Progenitor cell of endocrine pancreas (in vitro differentiated cells): ENCODE measurements at regions not wholly inside any gene's neighbourhood (a gene's known extent, or its start where the extent isn't known, plus 50 kb on each side); places are given as distances from the start of the nearest gene placed in this dataset.

Experiments
- DNase-seq: peaks from one replicate; pipeline ENCODE4 v3.0.0; 2021; ENCODE audit warnings: low spot score; ENCODE audit not compliant: unreplicated experiment
- H3K27ac Mint-ChIP-seq: 2 replicates; pipeline ENCODE4 v1.8.0; 2021; ENCODE audit warnings: mild to moderate bottlenecking, moderate library complexity, mixed read lengths
- H3K27me3 Mint-ChIP-seq: 2 replicates; pipeline ENCODE4 v1.8.0; 2021; ENCODE audit warnings: mixed read lengths
- H3K36me3 Mint-ChIP-seq: 2 replicates; pipeline ENCODE4 v1.8.0; 2022; ENCODE audit warnings: mixed read lengths; ENCODE audit not compliant: insufficient read depth
- H3K4me1 Mint-ChIP-seq: 2 replicates; pipeline ENCODE4 v1.8.0; 2021; ENCODE audit warnings: low read depth, mixed read lengths
- H3K4me3 Mint-ChIP-seq: 2 replicates; pipeline ENCODE4 v1.8.0; 2021; ENCODE audit warnings: low read depth, mild to moderate bottlenecking, moderate library complexity, mixed read lengths
- H3K9me3 Mint-ChIP-seq: 2 replicates; pipeline ENCODE4 v1.8.0; 2021; ENCODE audit warnings: low read depth, mixed read lengths
- CTCF ChIP-seq: fragments of 200-600 bp; sonication (generic); IDR thresholded peaks from one replicate; pipeline ENCODE4 v1.5.0; 2021; ENCODE audit warnings: antibody characterized with exemption, mild to moderate bottlenecking; ENCODE audit not compliant: unreplicated experiment

GRCh38 chrX:9352243-9352642 is 112.6 kb upstream of the TBL1X start:
- H3K27me3 Mint-ChIP-seq = no peaks in the 10 kb centered on the region
- no peak for DNase-seq
- H3K27ac Mint-ChIP-seq = no peak overlapping the region
- no peaks in the 10 kb centered on the region for H3K36me3 Mint-ChIP-seq
- peaks cover 27% of the 10 kb centered on the region for H3K9me3 Mint-ChIP-seq
- peaks cover 5% of the 10 kb centered on the region for H3K4me1 Mint-ChIP-seq
- no peak for TF ChIP-seq CTCF
- no peak overlapping the region for H3K4me3 Mint-ChIP-seq

GRCh38 chrX:9352694-9353411 is 112.0 kb upstream of the TBL1X start:
- Mint-ChIP-seq H3K27ac (no peak overlapping the region), H3K36me3 (no peaks in the 10 kb centered on the region), H3K27me3 (no peaks in the 10 kb centered on the region), H3K9me3 (peaks cover 26% of the 10 kb centered on the region), H3K4me1 (peaks cover 5% of the 10 kb centered on the region), H3K4me3 (no peak overlapping the region)
- no peak for DNase-seq
- no peak for TF ChIP-seq CTCF

GRCh38 chrX:9354918-9355317 is 109.9 kb upstream of the TBL1X start:
- no peak for TF ChIP-seq CTCF
- Mint-ChIP-seq H3K4me1 (peaks cover 5% of the 10 kb centered on the region), H3K36me3 (no peaks in the 10 kb centered on the region), H3K4me3 (no peak overlapping the region), H3K27me3 (no peaks in the 10 kb centered on the region), H3K9me3 (peaks cover 28% of the 10 kb centered on the region), H3K27ac (no peak overlapping the region)
- no peak for DNase-seq

GRCh38 chrX:9355739-9356138 is 109.1 kb upstream of the TBL1X start:
- Mint-ChIP-seq H3K27ac (no peak overlapping the region), H3K9me3 (peaks cover 28% of the 10 kb centered on the region), H3K36me3 (no peaks in the 10 kb centered on the region), H3K4me1 (peaks cover 5% of the 10 kb centered on the region), H3K27me3 (no peaks in the 10 kb centered on the region), H3K4me3 (no peak overlapping the region)
- no peak for DNase-seq
- TF ChIP-seq CTCF = no peak

DNA sequence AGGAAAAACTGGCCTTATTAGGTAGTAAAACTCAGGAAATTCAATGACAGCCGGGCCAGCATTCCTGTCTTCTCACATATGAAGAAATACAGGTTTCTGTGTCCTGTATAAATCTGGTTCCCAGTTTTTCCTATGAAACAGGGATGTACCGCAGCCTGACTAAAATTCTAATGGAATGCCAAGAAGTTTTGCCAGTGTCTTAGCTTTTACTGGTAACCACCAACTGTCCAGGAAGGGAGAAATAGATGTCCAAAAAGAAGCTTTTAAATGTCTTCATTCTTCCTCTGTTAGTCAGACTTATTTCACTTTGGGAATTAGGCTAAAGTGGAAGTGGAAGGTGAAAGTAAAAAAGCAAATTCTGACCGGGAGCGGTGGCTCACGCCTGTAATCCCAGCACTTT is 108.0 kb upstream of the TBL1X start:
- no peaks in the 10 kb centered on the region for H3K27me3 Mint-ChIP-seq
- no peak for TF ChIP-seq CTCF
- no peak for DNase-seq
- H3K9me3 Mint-ChIP-seq = peaks cover 29% of the 10 kb centered on the region
- H3K36me3 Mint-ChIP-seq = no peaks in the 10 kb centered on the region
- H3K4me1 Mint-ChIP-seq = peaks cover 5% of the 10 kb centered on the region
- no peak overlapping the region for H3K27ac Mint-ChIP-seq
- H3K4me3 Mint-ChIP-seq = no peak overlapping the region
